ENCODE measurements at regions not wholly inside any gene's neighbourhood (a gene's known extent, or its start where the extent isn't known, plus 50 kb on each side); places are given as distances from the start of the nearest gene placed in this dataset.

- Histone ChIP-seq H3K27ac (ENCODE audit: low read depth, low read length) (no peak overlapping the region), H3K4me2 (ENCODE audit: insufficient read depth, low read length) (no peak overlapping the region), H3K4me1 (ENCODE audit: insufficient read depth, low read length) (no peaks in the 10 kb centered on the region), H4K20me1 (ENCODE audit: insufficient read depth, low read length) (no peaks in the 10 kb centered on the region), H3K9me3 (ENCODE audit: low read depth, low read length) (no peaks in the 10 kb centered on the region), H3K79me2 (ENCODE audit: insufficient read depth, low read length) (no peaks in the 10 kb centered on the region), H3K36me3 (ENCODE audit: insufficient read depth, low read length) (no peaks in the 10 kb centered on the region), H3K27me3 (ENCODE audit: insufficient read depth, low read length) (no peaks in the 10 kb centered on the region), H3K4me3 (ENCODE audit: insufficient read depth, low read length) (no peak overlapping the region), H2AFZ (ENCODE audit: low read length) (no peak overlapping the region)
- no peak for TF ChIP-seq CTCF (IDR thresholded peaks at IDR 0.05; ENCODE audit: extremely low read depth, low read depth, low read length)
- no peak for DNase-seq (ENCODE audit: insufficient read length, low spot score, missing footprints)
Measured at GRCh38 chr4:30281986-30282385, 438.2 kb upstream of the PCDH7 start.

GRCh38 chr4:30283336-30283735 is 436.8 kb upstream of the PCDH7 start:
- H3K4me3 ChIP-seq (ENCODE audit: insufficient read depth, low read length), result no peak overlapping the region
- DNase-seq (ENCODE audit: insufficient read length, low spot score, missing footprints), result no peak
- no peaks in the 10 kb centered on the region for H4K20me1 ChIP-seq (ENCODE audit: insufficient read depth, low read length)
- no peak overlapping the region for H3K27ac ChIP-seq (ENCODE audit: low read depth, low read length)
- no peak overlapping the region for H3K4me2 ChIP-seq (ENCODE audit: insufficient read depth, low read length)
- no peak for TF ChIP-seq CTCF (IDR thresholded peaks at IDR 0.05; ENCODE audit: extremely low read depth, low read depth, low read length)
- H3K79me2 ChIP-seq (ENCODE audit: insufficient read depth, low read length), result no peaks in the 10 kb centered on the region
- H3K9me3 ChIP-seq (ENCODE audit: low read depth, low read length), result no peaks in the 10 kb centered on the region
- no peak overlapping the region for H2AFZ ChIP-seq (ENCODE audit: low read length)
- H3K36me3 ChIP-seq (ENCODE audit: insufficient read depth, low read length), result no peaks in the 10 kb centered on the region
- H3K27me3 ChIP-seq (ENCODE audit: insufficient read depth, low read length), result no peaks in the 10 kb centered on the region
- H3K4me1 ChIP-seq (ENCODE audit: insufficient read depth, low read length), result no peaks in the 10 kb centered on the region

GRCh38 chr4:30294295-30294694 is 425.9 kb upstream of the PCDH7 start:
- H4K20me1 ChIP-seq (ENCODE audit: insufficient read depth, low read length), result no peaks in the 10 kb centered on the region

GRCh38 chr4:30295652-30296051 is 424.5 kb upstream of the PCDH7 start:
- Histone ChIP-seq H3K9me3 (ENCODE audit: low read depth, low read length) (peaks cover 2% of the 10 kb centered on the region), H3K4me1 (ENCODE audit: insufficient read depth, low read length) (no peaks in the 10 kb centered on the region)
- no peak for TF ChIP-seq CTCF (IDR thresholded peaks at IDR 0.05; ENCODE audit: extremely low read depth, low read depth, low read length)

More at GRCh38 chr4:30294295-30294694, 425.9 kb upstream of the PCDH7 start:
- Histone ChIP-seq H3K27ac (ENCODE audit: low read depth, low read length) (no peak overlapping the region), H3K4me3 (ENCODE audit: insufficient read depth, low read length) (no peak overlapping the region), H3K4me2 (ENCODE audit: insufficient read depth, low read length) (no peak overlapping the region), H2AFZ (ENCODE audit: low read length) (no peak overlapping the region), H3K4me1 (ENCODE audit: insufficient read depth, low read length) (no peaks in the 10 kb centered on the region), H3K79me2 (ENCODE audit: insufficient read depth, low read length) (no peaks in the 10 kb centered on the region), H3K9me3 (ENCODE audit: low read depth, low read length) (peaks cover 2% of the 10 kb centered on the region), H3K27me3 (ENCODE audit: insufficient read depth, low read length) (no peaks in the 10 kb centered on the region), H3K36me3 (ENCODE audit: insufficient read depth, low read length) (no peaks in the 10 kb centered on the region)
- TF ChIP-seq CTCF (IDR thresholded peaks at IDR 0.05; ENCODE audit: extremely low read depth, low read depth, low read length), result no peak
- no peak for DNase-seq (ENCODE audit: insufficient read length, low spot score, missing footprints)

More at GRCh38 chr4:30295652-30296051, 424.5 kb upstream of the PCDH7 start:
- H3K27me3 ChIP-seq (ENCODE audit: insufficient read depth, low read length), result no peaks in the 10 kb centered on the region
- H4K20me1 ChIP-seq (ENCODE audit: insufficient read depth, low read length), result no peaks in the 10 kb centered on the region
- H2AFZ ChIP-seq (ENCODE audit: low read length), result no peak overlapping the region
- no peaks in the 10 kb centered on the region for H3K79me2 ChIP-seq (ENCODE audit: insufficient read depth, low read length)
- no peak overlapping the region for H3K4me3 ChIP-seq (ENCODE audit: insufficient read depth, low read length)
- H3K4me2 ChIP-seq (ENCODE audit: insufficient read depth, low read length), result no peak overlapping the region
- DNase-seq (ENCODE audit: insufficient read length, low spot score, missing footprints), result no peak
- H3K36me3 ChIP-seq (ENCODE audit: insufficient read depth, low read length), result no peaks in the 10 kb centered on the region
- H3K27ac ChIP-seq (ENCODE audit: low read depth, low read length), result no peak overlapping the region
